DMS114 treated with DMSO at 0.1 percent for 48 hours (cell line): ENCODE measurements at regions not wholly inside any gene's neighbourhood (a gene's known extent, or its start where the extent isn't known, plus 50 kb on each side); places are given as distances from the start of the nearest gene placed in this dataset.
"Not testable (repeated sequence)": the region's sequence is repeated elsewhere in the genome, so short reads cannot be mapped to it uniquely, and the experiment has no call there.

Source experiments
- DNase-seq: peaks from one replicate; lab custom pipeline; 2025; ENCODE audit not compliant: unreplicated experiment; lab: John Stamatoyannopoulos, UW

- DNase-seq: no peak
Observed at GRCh38 chr12:91695964-91696363, 449.7 kb downstream of the BTG1 start.

GRCh38 chr12:91695406-91695805 is 450.2 kb downstream of the BTG1 start:
- not testable (repeated sequence) for DNase-seq

GRCh38 chr12:91690531-91690930 is 455.1 kb downstream of the BTG1 start:
- DNase-seq: no peak

GRCh38 chr12:91687052-91688017 is 458.3 kb downstream of the BTG1 start:
- no peak for DNase-seq

- DNase-seq: no peak
Observed at GRCh38 chr12:91685917-91686316, 459.7 kb downstream of the BTG1 start.

- no peak for DNase-seq
Observed at GRCh38 chr12:91681751-91682150, 463.9 kb downstream of the BTG1 start.

GRCh38 chr12:91680864-91681263 is 464.8 kb downstream of the BTG1 start:
- DNase-seq: no peak

- DNase-seq: no peak
Observed at GRCh38 chr12:91677556-91677955, 468.1 kb downstream of the BTG1 start.

GRCh38 chr12:91675401-91675800 is 470.2 kb downstream of the BTG1 start:
- DNase-seq: no peak

- DNase-seq: no peak
Observed at GRCh38 chr12:91672130-91672529, 473.5 kb downstream of the BTG1 start.

GRCh38 chr12:91667694-91668093 is 478.0 kb downstream of the BTG1 start:
- DNase-seq: no peak

GRCh38 chr12:91663744-91664143 is 481.1 kb upstream of the DCN start:
- no peak for DNase-seq

- no peak for DNase-seq
Observed at GRCh38 chr12:91663310-91663709, 480.7 kb upstream of the DCN start.

GRCh38 chr12:91662021-91662420 is 479.4 kb upstream of the DCN start:
- DNase-seq: no peak

- no peak for DNase-seq
Observed at GRCh38 chr12:91657032-91657431, 474.4 kb upstream of the DCN start.

- no peak for DNase-seq
Observed at GRCh38 chr12:91655966-91656365, 473.3 kb upstream of the DCN start.

GRCh38 chr12:91654087-91654486 is 471.5 kb upstream of the DCN start:
- no peak for DNase-seq

GRCh38 chr12:91651728-91652127 is 469.1 kb upstream of the DCN start:
- DNase-seq: no peak

- no peak for DNase-seq
Observed at GRCh38 chr12:91643763-91644162, 461.1 kb upstream of the DCN start.

- DNase-seq: no peak
Observed at GRCh38 chr12:91640021-91640420, 457.4 kb upstream of the DCN start.

- no peak for DNase-seq
Observed at GRCh38 chr12:91639327-91639726, 456.7 kb upstream of the DCN start.

- no peak for DNase-seq
Observed at GRCh38 chr12:91637789-91638624, 455.4 kb upstream of the DCN start.
